ENCODE measurements at regions not wholly inside any gene's neighbourhood (a gene's known extent, or its start where the extent isn't known, plus 50 kb on each side); places are given as distances from the start of the nearest gene placed in this dataset.

DNA sequence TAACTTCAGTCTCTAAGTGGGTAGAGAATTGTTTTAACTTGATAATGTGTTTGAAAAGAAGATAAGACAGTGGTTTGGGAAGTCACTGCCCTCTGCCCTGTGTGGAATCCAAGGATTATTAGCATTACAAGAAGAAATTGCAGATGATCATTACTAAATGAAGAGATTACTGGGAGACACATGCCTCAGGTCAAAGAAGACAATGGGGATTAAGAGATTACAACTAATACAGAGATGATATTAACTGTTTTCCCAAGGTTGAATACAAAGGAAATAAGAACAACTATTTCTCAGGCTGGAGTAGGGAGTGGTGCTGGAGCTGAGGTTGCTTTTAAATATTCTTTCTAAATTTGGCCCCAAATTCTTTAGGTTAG, 166.0 kb downstream of the TRMT11 start:
- no peaks in the 10 kb centered on the region for H3K9me3 ChIP-seq (ENCODE audit: low read depth, low read length)
- H3K36me3 ChIP-seq (ENCODE audit: insufficient read depth, low read length) = no peaks in the 10 kb centered on the region
- TF ChIP-seq, protein P1, sequence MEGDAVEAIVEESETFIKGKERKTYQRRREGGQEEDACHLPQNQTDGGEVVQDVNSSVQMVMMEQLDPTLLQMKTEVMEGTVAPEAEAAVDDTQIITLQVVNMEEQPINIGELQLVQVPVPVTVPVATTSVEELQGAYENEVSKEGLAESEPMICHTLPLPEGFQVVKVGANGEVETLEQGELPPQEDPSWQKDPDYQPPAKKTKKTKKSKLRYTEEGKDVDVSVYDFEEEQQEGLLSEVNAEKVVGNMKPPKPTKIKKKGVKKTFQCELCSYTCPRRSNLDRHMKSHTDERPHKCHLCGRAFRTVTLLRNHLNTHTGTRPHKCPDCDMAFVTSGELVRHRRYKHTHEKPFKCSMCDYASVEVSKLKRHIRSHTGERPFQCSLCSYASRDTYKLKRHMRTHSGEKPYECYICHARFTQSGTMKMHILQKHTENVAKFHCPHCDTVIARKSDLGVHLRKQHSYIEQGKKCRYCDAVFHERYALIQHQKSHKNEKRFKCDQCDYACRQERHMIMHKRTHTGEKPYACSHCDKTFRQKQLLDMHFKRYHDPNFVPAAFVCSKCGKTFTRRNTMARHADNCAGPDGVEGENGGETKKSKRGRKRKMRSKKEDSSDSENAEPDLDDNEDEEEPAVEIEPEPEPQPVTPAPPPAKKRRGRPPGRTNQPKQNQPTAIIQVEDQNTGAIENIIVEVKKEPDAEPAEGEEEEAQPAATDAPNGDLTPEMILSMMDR (IDR thresholded peaks at IDR 0.05; ENCODE audit: extremely low read depth, low read depth, low read length) = no peak
- H3K27ac ChIP-seq (ENCODE audit: low read depth, low read length) = no peak overlapping the region
- H3K27me3 ChIP-seq (ENCODE audit: insufficient read depth, low read length) = no peaks in the 10 kb centered on the region
- H2AFZ ChIP-seq (ENCODE audit: low read length) = no peak overlapping the region
- no peak for DNase-seq (ENCODE audit: insufficient read length, low spot score, missing footprints)
- no peaks in the 10 kb centered on the region for H3K79me2 ChIP-seq (ENCODE audit: insufficient read depth, low read length)
- H3K4me1 ChIP-seq (ENCODE audit: insufficient read depth, low read length) = no peaks in the 10 kb centered on the region
- H4K20me1 ChIP-seq (ENCODE audit: insufficient read depth, low read length) = no peaks in the 10 kb centered on the region
- H3K4me2 ChIP-seq (ENCODE audit: insufficient read depth, low read length) = no peak overlapping the region
- no peak overlapping the region for H3K4me3 ChIP-seq (ENCODE audit: insufficient read depth, low read length)

DNA sequence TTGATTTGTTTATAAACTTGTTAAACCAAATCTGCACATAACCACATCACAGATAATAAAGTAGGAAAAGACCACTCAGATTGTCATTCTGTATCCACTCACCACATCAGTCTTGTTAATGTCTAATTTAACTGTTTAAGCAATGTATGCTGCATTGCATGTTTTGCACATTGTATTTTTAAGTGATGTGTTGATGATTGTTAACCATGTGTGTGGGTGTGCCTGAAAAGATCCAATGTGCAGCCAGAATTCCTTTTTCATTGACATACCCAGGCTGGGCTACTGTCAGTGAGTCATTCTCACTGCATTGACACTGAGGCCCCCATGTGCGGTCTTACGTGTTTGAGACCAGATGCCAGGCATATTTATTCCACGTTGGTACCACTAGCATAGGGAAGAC, 167.3 kb downstream of the TRMT11 start:
- no peaks in the 10 kb centered on the region for H3K79me2 ChIP-seq (ENCODE audit: insufficient read depth, low read length)
- TF ChIP-seq, protein P1 (IDR thresholded peaks at IDR 0.05; ENCODE audit: extremely low read depth, low read depth, low read length) = no peak
- H3K4me1 ChIP-seq (ENCODE audit: insufficient read depth, low read length) = no peaks in the 10 kb centered on the region
- no peak overlapping the region for H2AFZ ChIP-seq (ENCODE audit: low read length)
- H3K4me3 ChIP-seq (ENCODE audit: insufficient read depth, low read length) = no peak overlapping the region
- no peak overlapping the region for H3K4me2 ChIP-seq (ENCODE audit: insufficient read depth, low read length)
- no peaks in the 10 kb centered on the region for H3K27me3 ChIP-seq (ENCODE audit: insufficient read depth, low read length)
- no peak overlapping the region for H3K27ac ChIP-seq (ENCODE audit: low read depth, low read length)
- no peaks in the 10 kb centered on the region for H3K9me3 ChIP-seq (ENCODE audit: low read depth, low read length)
- no peaks in the 10 kb centered on the region for H4K20me1 ChIP-seq (ENCODE audit: insufficient read depth, low read length)
- no peaks in the 10 kb centered on the region for H3K36me3 ChIP-seq (ENCODE audit: insufficient read depth, low read length)
- no peak for DNase-seq (ENCODE audit: insufficient read length, low spot score, missing footprints)

DNA sequence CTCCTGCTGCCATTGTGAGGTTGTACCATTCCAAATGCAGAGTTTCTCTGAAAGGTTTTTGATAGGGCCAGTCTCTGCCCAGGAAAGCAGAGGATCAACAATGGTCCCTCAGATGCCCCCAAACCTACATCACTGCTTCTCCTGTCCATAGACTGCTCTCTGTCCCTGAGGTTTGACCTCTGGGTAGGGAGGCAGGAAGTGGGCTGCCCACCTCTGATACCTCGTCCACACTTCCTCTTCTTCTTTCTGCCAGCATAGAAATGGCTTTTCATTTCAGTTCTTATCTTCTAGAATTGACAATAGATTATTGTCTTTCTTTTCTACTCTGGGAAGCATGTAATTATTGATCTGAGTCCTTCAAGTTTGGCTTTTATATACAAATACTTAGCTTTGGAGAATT, 170.6 kb downstream of the TRMT11 start:
- Histone ChIP-seq H3K4me2 (ENCODE audit: insufficient read depth, low read length) (no peak overlapping the region), H3K4me1 (ENCODE audit: insufficient read depth, low read length) (no peaks in the 10 kb centered on the region), H4K20me1 (ENCODE audit: insufficient read depth, low read length) (no peaks in the 10 kb centered on the region), H2AFZ (ENCODE audit: low read length) (no peak overlapping the region), H3K4me3 (ENCODE audit: insufficient read depth, low read length) (no peak overlapping the region), H3K36me3 (ENCODE audit: insufficient read depth, low read length) (no peaks in the 10 kb centered on the region), H3K27ac (ENCODE audit: low read depth, low read length) (no peak overlapping the region), H3K79me2 (ENCODE audit: insufficient read depth, low read length) (no peaks in the 10 kb centered on the region), H3K27me3 (ENCODE audit: insufficient read depth, low read length) (no peaks in the 10 kb centered on the region), H3K9me3 (ENCODE audit: low read depth, low read length) (no peaks in the 10 kb centered on the region)
- DNase-seq (ENCODE audit: insufficient read length, low spot score, missing footprints) = no peak
- TF ChIP-seq, protein P1 (IDR thresholded peaks at IDR 0.05; ENCODE audit: extremely low read depth, low read depth, low read length) = no peak

DNA sequence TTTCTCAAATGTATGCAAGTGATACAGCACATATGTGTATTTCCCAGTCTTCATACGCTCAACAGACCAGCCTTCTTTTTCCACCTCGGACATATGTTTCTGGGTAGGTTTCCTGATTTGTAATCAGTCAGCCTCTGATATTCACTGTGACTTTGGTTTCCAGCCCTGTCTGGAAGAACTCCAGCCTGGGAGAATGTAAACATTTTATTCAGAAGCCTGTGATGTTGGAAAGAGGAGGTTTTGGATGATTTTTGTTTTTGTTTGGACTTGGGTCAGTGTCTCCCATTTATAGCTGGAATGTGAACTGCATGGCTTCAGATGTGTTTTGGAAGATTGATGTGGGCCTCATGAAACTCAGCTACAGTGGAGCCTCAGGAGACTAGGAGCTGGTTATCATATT, 172.2 kb upstream of the CENPW start:
- DNase-seq (ENCODE audit: insufficient read length, low spot score, missing footprints) = no peak
- Histone ChIP-seq H3K27me3 (ENCODE audit: insufficient read depth, low read length) (no peaks in the 10 kb centered on the region), H3K9me3 (ENCODE audit: low read depth, low read length) (no peaks in the 10 kb centered on the region), H3K79me2 (ENCODE audit: insufficient read depth, low read length) (no peaks in the 10 kb centered on the region), H3K4me2 (ENCODE audit: insufficient read depth, low read length) (no peak overlapping the region), H3K4me1 (ENCODE audit: insufficient read depth, low read length) (no peaks in the 10 kb centered on the region), H3K27ac (ENCODE audit: low read depth, low read length) (no peak overlapping the region), H2AFZ (ENCODE audit: low read length) (no peak overlapping the region), H3K36me3 (ENCODE audit: insufficient read depth, low read length) (no peaks in the 10 kb centered on the region), H4K20me1 (ENCODE audit: insufficient read depth, low read length) (no peaks in the 10 kb centered on the region), H3K4me3 (ENCODE audit: insufficient read depth, low read length) (no peak overlapping the region)
- TF ChIP-seq, protein P1 (IDR thresholded peaks at IDR 0.05; ENCODE audit: extremely low read depth, low read depth, low read length) = no peak
